Tibial nerve (tissue), 3 donors: ENCODE measurements at regions not wholly inside any gene's neighbourhood (a gene's known extent, or its start where the extent isn't known, plus 50 kb on each side); places are given as distances from the start of the nearest gene placed in this dataset.

Source experiments
- POLR2A ChIP-seq, 2 donors: fragments of 450-650 bp; IDR thresholded peaks; one replicate each; pipeline ENCODE4 v1.6.1; 2017; ENCODE audit warnings: antibody characterized with exemption in 2 of 2, mild to moderate bottlenecking in 2 of 2, moderate library complexity in 2 of 2
- TF ChIP-seq, protein P1 (sequence below), 5 experiments: fragments of 200-600 bp in 3 of 5; fragments of 450-650 bp in 2 of 5; sonication (generic) in 3 of 5; IDR thresholded peaks; one replicate each; pipeline ENCODE4 v1.5.1; 2016 to 2019; ENCODE audit warnings: antibody characterized with exemption in 5 of 5, mild to moderate bottlenecking in 3 of 5, moderate library complexity in 2 of 5

DNA sequence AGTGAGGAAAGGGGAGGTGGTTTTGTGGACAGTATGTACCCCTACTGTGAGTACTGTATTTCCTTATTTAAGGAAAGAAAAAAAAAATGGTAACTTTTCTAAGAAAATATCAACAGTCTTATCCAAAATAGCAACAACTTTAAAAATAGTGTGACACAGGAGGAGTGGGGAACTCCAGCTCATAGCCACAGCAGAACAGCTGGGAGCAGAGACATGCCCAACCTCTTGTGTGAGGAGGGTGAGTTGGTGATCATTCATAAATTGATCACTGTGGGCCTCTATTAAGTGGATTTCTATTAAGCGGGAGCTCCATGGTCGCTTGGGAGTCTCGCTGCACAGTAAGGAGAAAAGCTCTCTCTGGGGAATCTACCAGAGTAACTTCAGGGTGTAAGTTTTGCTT lies 158.8 kb upstream of the DUSP10 start:
- TF ChIP-seq POLR2A (IDR thresholded peaks at IDR 0.05): no peak
- TF ChIP-seq, protein P1, sequence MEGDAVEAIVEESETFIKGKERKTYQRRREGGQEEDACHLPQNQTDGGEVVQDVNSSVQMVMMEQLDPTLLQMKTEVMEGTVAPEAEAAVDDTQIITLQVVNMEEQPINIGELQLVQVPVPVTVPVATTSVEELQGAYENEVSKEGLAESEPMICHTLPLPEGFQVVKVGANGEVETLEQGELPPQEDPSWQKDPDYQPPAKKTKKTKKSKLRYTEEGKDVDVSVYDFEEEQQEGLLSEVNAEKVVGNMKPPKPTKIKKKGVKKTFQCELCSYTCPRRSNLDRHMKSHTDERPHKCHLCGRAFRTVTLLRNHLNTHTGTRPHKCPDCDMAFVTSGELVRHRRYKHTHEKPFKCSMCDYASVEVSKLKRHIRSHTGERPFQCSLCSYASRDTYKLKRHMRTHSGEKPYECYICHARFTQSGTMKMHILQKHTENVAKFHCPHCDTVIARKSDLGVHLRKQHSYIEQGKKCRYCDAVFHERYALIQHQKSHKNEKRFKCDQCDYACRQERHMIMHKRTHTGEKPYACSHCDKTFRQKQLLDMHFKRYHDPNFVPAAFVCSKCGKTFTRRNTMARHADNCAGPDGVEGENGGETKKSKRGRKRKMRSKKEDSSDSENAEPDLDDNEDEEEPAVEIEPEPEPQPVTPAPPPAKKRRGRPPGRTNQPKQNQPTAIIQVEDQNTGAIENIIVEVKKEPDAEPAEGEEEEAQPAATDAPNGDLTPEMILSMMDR (IDR thresholded peaks at IDR 0.05): no peak
